ENCODE measurements at regions not wholly inside any gene's neighbourhood (a gene's known extent, or its start where the extent isn't known, plus 50 kb on each side); places are given as distances from the start of the nearest gene placed in this dataset.

GRCh38 chr13:108033800-108034707, 181.3 kb downstream of the LIG4 start:
- Histone ChIP-seq H3K36me3 (ENCODE audit: control insufficient read depth in 2 of 2, insufficient read depth in 2 of 2, low read length in 1 of 2) (no peaks in the 10 kb centered on the region), H3K27me3 (ENCODE audit: control insufficient read depth in 2 of 2, insufficient read depth in 1 of 2, low read length in 1 of 2) (no peaks in the 10 kb centered on the region), H3K27ac (ENCODE audit: low read depth in 1 of 2, low read length in 1 of 2) (no peak overlapping the region), H3K9me3 (ENCODE audit: control insufficient read depth in 2 of 2, insufficient read depth in 1 of 2, low read length in 1 of 2) (no peaks in the 10 kb centered on the region), H3K4me1 (ENCODE audit: control insufficient read depth in 2 of 2, insufficient read depth in 2 of 2, low read length in 2 of 2) (no peaks in the 10 kb centered on the region), H3K4me3 (ENCODE audit: low read length in 2 of 2) (no peak overlapping the region)
- whole genome bisulfite sequencing, result 73% methylated on average over 3 of the region's 3 CpGs
- no peak for DNase-seq (ENCODE audit: low read depth in 6 of 9, low spot score in 9 of 9)

DNA sequence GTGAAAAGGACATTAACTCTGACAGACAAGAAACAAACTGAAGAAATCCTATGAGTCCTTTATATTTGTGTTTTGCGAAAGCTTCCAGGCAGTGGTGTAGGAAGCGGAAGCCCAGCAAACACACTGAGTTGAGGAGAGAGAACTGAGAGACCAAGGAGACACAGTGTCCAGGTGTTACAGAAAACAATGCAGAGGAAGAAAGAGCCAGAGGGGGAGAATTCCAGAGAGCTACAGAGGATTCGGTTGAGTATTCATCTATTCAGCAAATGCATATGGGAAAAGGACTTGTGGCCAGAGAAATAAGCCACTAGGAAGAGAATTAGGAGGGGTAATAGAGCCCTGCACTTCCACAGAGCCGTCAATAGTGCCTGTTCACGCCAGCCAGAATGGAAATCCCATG, 183.5 kb downstream of the LIG4 start:
- no peaks in the 10 kb centered on the region for H3K4me1 ChIP-seq (ENCODE audit: control insufficient read depth in 2 of 2, insufficient read depth in 2 of 2, low read length in 2 of 2)
- no peaks in the 10 kb centered on the region for H3K36me3 ChIP-seq (ENCODE audit: control insufficient read depth in 2 of 2, insufficient read depth in 2 of 2, low read length in 1 of 2)
- H3K27ac ChIP-seq (ENCODE audit: low read depth in 1 of 2, low read length in 1 of 2), result no peak overlapping the region
- no peak overlapping the region for H3K4me3 ChIP-seq (ENCODE audit: low read length in 2 of 2)
- DNase-seq (ENCODE audit: low read depth in 6 of 9, low spot score in 9 of 9), result no peak
- H3K27me3 ChIP-seq (ENCODE audit: control insufficient read depth in 2 of 2, insufficient read depth in 1 of 2, low read length in 1 of 2), result no peaks in the 10 kb centered on the region
- no peaks in the 10 kb centered on the region for H3K9me3 ChIP-seq (ENCODE audit: control insufficient read depth in 2 of 2, insufficient read depth in 1 of 2, low read length in 1 of 2)
- 78% methylated on average over 5 of the region's 5 CpGs for WGBS

DNA sequence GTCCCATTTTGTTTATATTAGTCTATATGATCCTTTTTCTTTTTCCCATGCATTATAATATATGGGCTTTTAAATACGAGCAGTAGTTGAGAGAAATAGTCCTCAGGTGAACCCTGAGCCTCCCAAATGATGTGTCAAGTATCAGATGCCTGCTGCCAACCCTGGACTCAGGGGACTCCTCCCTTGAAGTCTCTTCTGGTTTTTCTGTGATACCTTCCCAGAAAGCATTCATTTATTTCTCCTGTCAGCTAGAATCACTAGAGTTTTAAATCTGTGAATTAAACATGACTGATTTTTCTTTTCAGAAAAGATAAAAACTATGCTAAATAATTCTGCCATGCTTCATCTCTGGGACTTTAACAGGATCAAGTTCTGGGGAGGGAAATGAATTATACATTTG, 184.6 kb downstream of the LIG4 start:
- no peak overlapping the region for H3K4me3 ChIP-seq (ENCODE audit: low read length in 2 of 2)
- no peaks in the 10 kb centered on the region for H3K9me3 ChIP-seq (ENCODE audit: control insufficient read depth in 2 of 2, insufficient read depth in 1 of 2, low read length in 1 of 2)
- no peaks in the 10 kb centered on the region for H3K36me3 ChIP-seq (ENCODE audit: control insufficient read depth in 2 of 2, insufficient read depth in 2 of 2, low read length in 1 of 2)
- 60% methylated on average over 1 of the region's 1 CpG for WGBS
- H3K27ac ChIP-seq (ENCODE audit: low read depth in 1 of 2, low read length in 1 of 2), result no peak overlapping the region
- no peak for DNase-seq (ENCODE audit: low read depth in 6 of 9, low spot score in 9 of 9)
- H3K4me1 ChIP-seq (ENCODE audit: control insufficient read depth in 2 of 2, insufficient read depth in 2 of 2, low read length in 2 of 2), result no peaks in the 10 kb centered on the region
- no peaks in the 10 kb centered on the region for H3K27me3 ChIP-seq (ENCODE audit: control insufficient read depth in 2 of 2, insufficient read depth in 1 of 2, low read length in 1 of 2)

DNA sequence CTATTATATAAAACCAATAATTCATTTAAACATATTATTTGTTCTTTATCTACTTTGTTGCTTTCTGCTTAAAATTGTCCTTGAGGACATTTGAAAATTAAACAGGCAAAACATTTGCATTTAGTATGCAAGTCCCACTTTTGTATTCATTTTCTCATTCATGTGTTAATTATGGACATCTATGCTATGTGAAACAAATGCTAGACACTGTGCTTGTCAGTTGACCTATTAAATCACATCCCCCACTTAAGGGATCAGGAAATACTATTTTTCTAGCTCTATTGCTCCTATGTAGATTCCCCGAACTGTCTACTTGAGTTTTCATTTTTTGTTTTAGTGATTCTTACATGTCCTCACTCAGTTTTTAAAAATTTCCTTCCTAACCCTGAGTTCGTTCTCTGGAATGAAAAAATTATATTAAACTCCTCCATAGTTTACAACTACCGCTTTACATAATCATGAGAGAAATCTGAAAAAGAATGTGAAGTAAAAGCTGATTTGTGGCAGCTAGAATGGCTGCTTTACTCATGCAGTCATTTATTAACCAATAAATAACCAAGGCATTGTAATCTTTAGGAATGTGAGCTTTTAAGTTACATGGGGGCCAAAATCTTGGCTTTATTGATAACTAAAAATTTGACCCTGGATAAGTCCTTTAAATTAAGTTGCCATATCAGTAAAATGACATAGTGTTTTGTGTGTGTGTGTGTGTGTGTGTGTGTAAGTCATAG, 188.5 kb downstream of the LIG4 start:
- WGBS, result 91% methylated on average over 3 of the region's 3 CpGs
- Histone ChIP-seq H3K9me3 (ENCODE audit: control insufficient read depth in 2 of 2, insufficient read depth in 1 of 2, low read length in 1 of 2) (no peaks in the 10 kb centered on the region), H3K36me3 (ENCODE audit: control insufficient read depth in 2 of 2, insufficient read depth in 2 of 2, low read length in 1 of 2) (no peaks in the 10 kb centered on the region)

DNA sequence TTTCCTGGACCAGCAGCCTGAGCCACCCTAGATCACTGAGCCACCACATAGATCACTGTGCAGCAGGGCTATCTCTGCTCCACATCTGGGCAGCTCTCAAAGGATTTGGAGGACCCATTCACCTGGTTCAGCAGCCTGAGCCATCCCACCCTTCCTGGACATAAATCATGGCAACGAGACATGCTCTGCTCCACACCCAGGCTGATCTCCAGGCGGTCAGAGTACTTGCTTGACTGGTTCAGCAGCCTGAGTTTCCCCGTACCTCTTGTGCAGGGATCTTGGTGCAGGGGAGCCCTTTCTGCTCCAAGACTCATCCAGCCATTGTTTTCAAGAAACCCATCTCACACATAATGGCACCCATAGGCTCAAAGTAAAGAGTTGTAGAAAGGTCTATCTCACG, 195.3 kb downstream of the LIG4 start:
- no peaks in the 10 kb centered on the region for H3K27me3 ChIP-seq (ENCODE audit: control insufficient read depth in 2 of 2, insufficient read depth in 1 of 2, low read length in 1 of 2)
- WGBS, result 82% methylated on average over 4 of the region's 4 CpGs
- no peaks in the 10 kb centered on the region for H3K4me1 ChIP-seq (ENCODE audit: control insufficient read depth in 2 of 2, insufficient read depth in 2 of 2, low read length in 2 of 2)
- H3K9me3 ChIP-seq (ENCODE audit: control insufficient read depth in 2 of 2, insufficient read depth in 1 of 2, low read length in 1 of 2), result peaks cover 0 to 9% of the 10 kb centered on the region in 2 donors
- H3K36me3 ChIP-seq (ENCODE audit: control insufficient read depth in 2 of 2, insufficient read depth in 2 of 2, low read length in 1 of 2), result no peaks in the 10 kb centered on the region
- H3K27ac ChIP-seq (ENCODE audit: low read depth in 1 of 2, low read length in 1 of 2), result no peak overlapping the region
- H3K4me3 ChIP-seq (ENCODE audit: low read length in 2 of 2), result no peak overlapping the region
- no peak for DNase-seq (ENCODE audit: low read depth in 6 of 9, low spot score in 9 of 9)

More for the DNA sequence above, 188.5 kb downstream of the LIG4 start:
- Histone ChIP-seq H3K27me3 (ENCODE audit: control insufficient read depth in 2 of 2, insufficient read depth in 1 of 2, low read length in 1 of 2) (no peaks in the 10 kb centered on the region), H3K4me3 (ENCODE audit: low read length in 2 of 2) (no peak overlapping the region), H3K27ac (ENCODE audit: low read depth in 1 of 2, low read length in 1 of 2) (no peak overlapping the region), H3K4me1 (ENCODE audit: control insufficient read depth in 2 of 2, insufficient read depth in 2 of 2, low read length in 2 of 2) (no peaks in the 10 kb centered on the region)
- no peak for DNase-seq (ENCODE audit: low read depth in 6 of 9, low spot score in 9 of 9)

- no peak for DNase-seq (ENCODE audit: low read depth in 6 of 9, low spot score in 9 of 9)
- H3K27ac ChIP-seq (ENCODE audit: low read depth in 1 of 2, low read length in 1 of 2), result no peak overlapping the region
- H3K4me1 ChIP-seq (ENCODE audit: control insufficient read depth in 2 of 2, insufficient read depth in 2 of 2, low read length in 2 of 2), result no peaks in the 10 kb centered on the region
- H3K9me3 ChIP-seq (ENCODE audit: control insufficient read depth in 2 of 2, insufficient read depth in 1 of 2, low read length in 1 of 2), result peaks cover 0 to 12% of the 10 kb centered on the region in 2 donors
- no peak overlapping the region for H3K4me3 ChIP-seq (ENCODE audit: low read length in 2 of 2)
- no peaks in the 10 kb centered on the region for H3K36me3 ChIP-seq (ENCODE audit: control insufficient read depth in 2 of 2, insufficient read depth in 2 of 2, low read length in 1 of 2)
- no peaks in the 10 kb centered on the region for H3K27me3 ChIP-seq (ENCODE audit: control insufficient read depth in 2 of 2, insufficient read depth in 1 of 2, low read length in 1 of 2)
- 93% methylated on average over 2 of the region's 2 CpGs for WGBS
These were observed 196.9 kb downstream of the LIG4 start for GRCh38 chr13:108018371-108018870.

DNA sequence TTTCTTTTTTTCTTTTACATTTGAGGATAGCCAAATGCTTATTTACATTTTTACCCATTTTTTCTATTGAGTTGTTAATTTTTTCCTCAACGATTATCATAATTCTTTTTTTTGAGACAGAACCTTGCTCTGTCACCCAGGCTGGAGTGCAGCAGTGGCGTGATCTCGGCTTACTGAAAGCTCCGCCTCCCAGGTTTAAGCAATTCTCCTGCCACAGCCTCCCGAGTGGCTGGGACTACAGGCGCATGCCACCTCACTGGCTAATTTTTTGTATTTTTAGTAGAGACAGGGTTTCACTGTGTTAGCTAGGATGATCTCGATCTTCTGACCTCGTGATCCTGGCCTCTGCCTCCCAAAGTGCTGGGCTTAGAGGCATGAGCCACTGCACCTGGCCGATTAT, 208.7 kb downstream of the LIG4 start:
- H3K4me3 ChIP-seq (ENCODE audit: low read length in 2 of 2), result no peak overlapping the region
- no peaks in the 10 kb centered on the region for H3K36me3 ChIP-seq (ENCODE audit: control insufficient read depth in 2 of 2, insufficient read depth in 2 of 2, low read length in 1 of 2)
- H3K4me1 ChIP-seq (ENCODE audit: control insufficient read depth in 2 of 2, insufficient read depth in 2 of 2, low read length in 2 of 2), result no peaks in the 10 kb centered on the region
- no peaks in the 10 kb centered on the region for H3K27me3 ChIP-seq (ENCODE audit: control insufficient read depth in 2 of 2, insufficient read depth in 1 of 2, low read length in 1 of 2)
- no peak overlapping the region for H3K27ac ChIP-seq (ENCODE audit: low read depth in 1 of 2, low read length in 1 of 2)
- DNase-seq (ENCODE audit: low read depth in 6 of 9, low spot score in 9 of 9), result no peak
- WGBS, result 95% methylated on average over 9 of the region's 9 CpGs
- H3K9me3 ChIP-seq (ENCODE audit: control insufficient read depth in 2 of 2, insufficient read depth in 1 of 2, low read length in 1 of 2), result no peaks in the 10 kb centered on the region

DNA sequence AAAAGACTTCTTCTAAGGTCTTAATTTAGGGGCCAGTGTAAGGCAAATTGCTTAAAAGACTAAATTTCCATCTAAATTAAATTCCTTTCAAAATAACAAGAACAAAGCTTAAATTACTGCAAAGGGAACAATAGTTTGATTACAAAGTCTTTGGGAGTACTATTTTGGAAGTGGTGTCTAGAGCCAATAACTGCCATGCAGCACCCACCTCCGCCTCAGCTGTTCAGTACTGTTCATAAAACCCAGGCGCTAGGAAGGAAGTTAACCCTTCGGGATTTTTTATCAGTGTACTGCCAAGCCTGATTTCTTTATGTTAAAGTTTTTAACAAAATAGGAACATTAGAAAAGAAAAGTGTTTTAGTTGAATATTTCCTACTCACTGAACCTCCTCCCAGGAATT, 210.1 kb downstream of the LIG4 start:
- Histone ChIP-seq H3K4me3 (ENCODE audit: low read length in 2 of 2) (no peak overlapping the region), H3K36me3 (ENCODE audit: control insufficient read depth in 2 of 2, insufficient read depth in 2 of 2, low read length in 1 of 2) (no peaks in the 10 kb centered on the region), H3K27me3 (ENCODE audit: control insufficient read depth in 2 of 2, insufficient read depth in 1 of 2, low read length in 1 of 2) (no peaks in the 10 kb centered on the region), H3K4me1 (ENCODE audit: control insufficient read depth in 2 of 2, insufficient read depth in 2 of 2, low read length in 2 of 2) (no peaks in the 10 kb centered on the region), H3K27ac (ENCODE audit: low read depth in 1 of 2, low read length in 1 of 2) (no peak overlapping the region), H3K9me3 (ENCODE audit: control insufficient read depth in 2 of 2, insufficient read depth in 1 of 2, low read length in 1 of 2) (no peaks in the 10 kb centered on the region)
- 78% methylated on average over 3 of the region's 3 CpGs for WGBS
- no peak for DNase-seq (ENCODE audit: low read depth in 6 of 9, low spot score in 9 of 9)

DNA sequence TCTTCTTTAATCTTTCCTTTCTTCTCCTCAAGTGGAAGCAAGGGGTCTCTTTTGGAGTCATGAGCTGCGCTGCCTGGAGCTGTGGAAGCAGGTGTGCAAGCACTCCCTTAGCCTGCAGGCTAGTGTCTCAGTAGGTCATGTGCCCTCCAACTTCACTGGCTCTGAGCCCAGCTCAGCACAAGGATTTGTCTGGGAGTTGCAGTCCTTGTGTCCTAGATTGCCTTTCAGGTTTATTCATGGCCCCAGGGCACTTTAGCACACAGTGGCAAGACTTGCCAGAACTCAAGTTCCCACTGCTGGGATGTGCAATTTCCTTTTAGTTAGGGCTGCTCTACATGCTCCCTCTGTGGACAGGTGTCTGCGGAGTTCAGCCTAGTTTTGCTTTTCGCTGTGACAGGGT, 211.7 kb downstream of the LIG4 start:
- H3K4me1 ChIP-seq (ENCODE audit: control insufficient read depth in 2 of 2, insufficient read depth in 2 of 2, low read length in 2 of 2), result no peaks in the 10 kb centered on the region
- H3K4me3 ChIP-seq (ENCODE audit: low read length in 2 of 2), result no peak overlapping the region
- H3K36me3 ChIP-seq (ENCODE audit: control insufficient read depth in 2 of 2, insufficient read depth in 2 of 2, low read length in 1 of 2), result no peaks in the 10 kb centered on the region
- no peak overlapping the region for H3K27ac ChIP-seq (ENCODE audit: low read depth in 1 of 2, low read length in 1 of 2)
- 96% methylated on average over 3 of the region's 3 CpGs for WGBS
- no peaks in the 10 kb centered on the region for H3K9me3 ChIP-seq (ENCODE audit: control insufficient read depth in 2 of 2, insufficient read depth in 1 of 2, low read length in 1 of 2)
- DNase-seq (ENCODE audit: low read depth in 6 of 9, low spot score in 9 of 9), result no peak
- H3K27me3 ChIP-seq (ENCODE audit: control insufficient read depth in 2 of 2, insufficient read depth in 1 of 2, low read length in 1 of 2), result no peaks in the 10 kb centered on the region
